ENCODE measurements at regions not wholly inside any gene's neighbourhood (a gene's known extent, or its start where the extent isn't known, plus 50 kb on each side); places are given as distances from the start of the nearest gene placed in this dataset.
"Not testable (repeated sequence)": the region's sequence is repeated elsewhere in the genome, so short reads cannot be mapped to it uniquely, and the experiment has no call there.

DNA sequence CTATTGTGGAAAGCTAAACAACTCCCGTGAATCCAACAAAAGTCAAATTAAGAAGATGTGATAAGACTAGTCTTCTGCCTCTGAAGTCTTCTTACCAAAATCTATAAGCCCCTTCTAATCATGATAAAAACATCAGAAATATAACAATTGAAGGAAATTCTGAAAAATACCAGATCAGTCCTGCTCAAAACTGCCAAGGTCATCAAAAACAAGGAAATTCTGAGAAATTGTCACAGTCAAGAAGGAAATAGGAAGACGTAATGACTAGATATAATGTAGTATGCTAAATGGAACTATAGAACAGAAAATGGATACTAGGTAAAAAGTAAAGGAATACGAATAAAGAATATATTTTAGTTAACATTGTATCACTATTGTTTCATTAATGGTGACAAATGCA lies 314.0 kb downstream of the TMX3 start:
- no peak for TF ChIP-seq JUND (IDR thresholded peaks at IDR 0.05; ENCODE audit: low read depth)
- in situ Hi-C loops (cut with HindIII; ENCODE audit: low pct_unique_long_range_greater_than_20kb, low sequenced_read_pairs) = no loop called here
- DNase-seq (ENCODE audit: low read depth in 1 of 2, low spot score in 1 of 2) = no peak

DNA sequence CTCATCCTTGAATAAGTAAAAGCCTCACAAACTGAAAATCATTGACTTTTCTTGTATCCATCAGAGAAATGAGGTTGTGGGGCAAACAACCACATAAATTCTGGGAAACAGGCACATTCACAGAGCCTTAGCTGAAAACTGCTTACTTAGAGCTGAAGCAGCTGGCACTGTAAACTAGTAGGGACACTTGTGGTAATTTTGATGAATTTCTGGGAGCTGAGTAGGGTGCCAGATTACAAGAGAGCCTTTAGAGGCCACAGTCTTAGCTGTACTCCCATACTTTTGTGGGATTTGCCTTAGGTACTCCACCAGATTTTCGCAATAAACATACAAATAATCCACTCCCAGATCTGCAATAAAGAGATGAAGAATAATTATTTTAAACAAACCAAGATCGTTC lies 315.2 kb downstream of the TMX3 start:
- TF ChIP-seq JUND (IDR thresholded peaks at IDR 0.05; ENCODE audit: low read depth) = no peak
- DNase-seq (ENCODE audit: low read depth in 1 of 2, low spot score in 1 of 2) = no peak
- in situ Hi-C loops (cut with HindIII; ENCODE audit: low pct_unique_long_range_greater_than_20kb, low sequenced_read_pairs) = no loop called here

DNA sequence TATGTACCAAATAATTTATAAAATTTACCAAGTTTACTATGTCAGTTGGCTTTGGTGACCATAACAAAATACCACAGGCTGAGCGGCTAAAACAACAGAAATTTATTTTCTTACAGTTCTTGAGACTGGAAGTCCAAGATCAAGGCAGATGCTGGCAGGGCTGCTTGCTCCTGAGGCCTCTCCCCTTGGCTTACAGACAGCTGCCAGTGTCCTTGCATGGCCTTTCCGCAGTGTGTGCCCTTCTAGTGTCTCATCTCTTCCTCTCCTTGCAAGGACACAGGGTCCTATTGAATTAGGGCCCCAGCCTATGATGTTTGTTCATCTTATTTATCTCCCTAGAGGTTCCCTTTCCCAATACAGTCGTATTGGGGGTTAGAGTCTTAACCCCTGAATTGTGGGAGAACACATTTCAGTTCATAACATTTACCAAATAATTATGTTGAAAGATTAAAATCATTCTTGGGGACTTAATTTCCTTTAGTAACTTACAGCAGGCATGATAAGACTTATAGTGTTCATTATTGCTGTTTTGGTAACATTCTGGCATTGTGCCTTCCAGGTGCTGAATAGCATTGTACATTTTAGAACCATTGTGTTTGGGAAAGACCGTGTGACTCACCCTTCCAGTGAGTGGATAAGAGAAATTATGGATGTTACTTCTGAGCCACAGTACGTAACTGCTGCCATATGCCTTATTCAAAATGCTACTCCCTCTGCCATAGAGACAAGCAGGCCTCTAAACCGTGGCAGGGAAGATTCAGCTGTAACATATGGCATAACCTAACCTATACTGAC lies 317.5 kb downstream of the TMX3 start:
- no peak for TF ChIP-seq JUND (IDR thresholded peaks at IDR 0.05; ENCODE audit: low read depth)
- in situ Hi-C loops (cut with HindIII; ENCODE audit: low pct_unique_long_range_greater_than_20kb, low sequenced_read_pairs) = no loop called here
- DNase-seq (ENCODE audit: low read depth in 1 of 2, low spot score in 1 of 2) = no peak

DNA sequence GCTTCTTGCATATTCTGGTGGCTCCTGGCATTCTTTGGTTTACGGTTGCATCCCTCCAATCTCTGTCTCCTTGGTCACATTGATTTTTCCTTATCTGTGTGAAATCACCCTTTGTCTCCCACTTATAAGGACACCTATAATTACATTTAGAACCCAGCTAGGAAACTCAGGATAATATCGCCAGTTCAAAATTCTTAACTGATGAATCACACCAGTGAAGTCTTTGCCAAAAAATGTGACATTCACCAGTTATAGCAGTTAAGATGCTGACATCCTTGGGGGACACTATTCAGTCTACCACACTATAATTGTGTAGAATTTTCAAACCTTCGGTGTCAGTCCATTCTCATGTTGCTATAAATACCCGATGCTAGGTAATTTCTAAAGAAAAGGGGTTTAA lies 320.2 kb downstream of the TMX3 start:
- no peak for TF ChIP-seq JUND (IDR thresholded peaks at IDR 0.05; ENCODE audit: low read depth)
- no peak for DNase-seq (ENCODE audit: low read depth in 1 of 2, low spot score in 1 of 2)
- in situ Hi-C loops (cut with HindIII; ENCODE audit: low pct_unique_long_range_greater_than_20kb, low sequenced_read_pairs) = no loop called here

DNA sequence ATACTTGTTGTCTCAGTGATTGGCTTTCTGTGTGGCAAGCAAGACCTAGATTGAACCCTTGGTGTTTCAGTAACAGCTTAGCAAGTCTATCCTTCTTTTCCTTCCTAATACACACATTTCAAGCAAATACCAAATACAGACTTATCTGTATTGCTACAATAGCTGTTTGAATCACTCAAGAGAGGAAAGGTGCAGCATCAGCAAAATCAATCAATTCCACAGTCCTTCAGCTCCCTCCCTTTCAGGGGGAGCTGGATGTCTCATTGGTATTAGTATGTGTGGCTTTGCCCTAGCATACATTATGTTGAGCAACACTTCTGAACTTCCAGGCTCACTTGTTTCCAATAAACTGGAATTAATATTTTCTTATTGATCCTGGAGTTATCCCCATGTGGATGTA lies 323.1 kb downstream of the TMX3 start:
- no peak for TF ChIP-seq JUND (IDR thresholded peaks at IDR 0.05; ENCODE audit: low read depth)
- no peak for DNase-seq (ENCODE audit: low read depth in 1 of 2, low spot score in 1 of 2)
- in situ Hi-C loops (cut with HindIII; ENCODE audit: low pct_unique_long_range_greater_than_20kb, low sequenced_read_pairs) = no loop called here

DNA sequence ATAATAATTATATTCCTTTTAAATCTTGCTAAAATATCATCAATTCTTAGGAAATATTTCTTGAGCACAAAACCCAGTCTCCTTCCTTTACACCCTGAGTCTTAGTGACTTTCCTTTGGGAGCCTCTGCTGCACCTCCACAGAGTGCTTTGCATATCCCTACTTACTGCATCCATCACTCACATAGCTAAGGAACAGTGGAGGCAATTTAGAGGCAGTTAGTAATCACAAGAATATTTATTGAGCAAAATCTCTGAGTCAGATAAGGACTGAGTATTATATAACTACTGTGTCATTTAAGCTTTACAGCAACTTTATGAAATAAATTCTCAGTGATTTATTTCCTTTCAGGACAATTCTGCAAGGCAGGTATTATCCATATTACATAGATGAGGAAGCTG lies 327.7 kb downstream of the TMX3 start:
- DNase-seq (ENCODE audit: low read depth in 1 of 2, low spot score in 1 of 2) = no peak
- in situ Hi-C loops (cut with HindIII; ENCODE audit: low pct_unique_long_range_greater_than_20kb, low sequenced_read_pairs) = no loop called here
- no peak for TF ChIP-seq JUND (IDR thresholded peaks at IDR 0.05; ENCODE audit: low read depth)

DNA sequence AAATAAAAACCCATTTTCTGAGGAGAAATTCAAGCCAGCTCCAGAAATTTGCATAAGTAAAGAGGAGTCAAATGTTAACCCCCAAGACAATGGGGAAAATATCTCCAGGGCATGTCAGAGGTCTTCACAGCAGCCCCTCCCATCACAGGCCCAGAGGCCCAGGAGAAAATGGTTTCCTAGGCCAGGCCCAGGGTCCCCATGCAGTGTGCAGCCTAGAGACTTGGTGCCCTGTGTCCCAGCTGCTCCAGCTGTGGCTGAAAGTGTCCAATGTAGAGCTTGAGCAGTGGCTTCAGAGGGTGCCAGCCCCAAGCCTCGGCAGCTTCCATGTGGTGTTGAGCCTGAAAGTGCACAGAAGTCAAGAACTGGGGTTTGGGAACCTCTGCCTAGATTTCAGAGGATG lies 330.9 kb downstream of the TMX3 start:
- in situ Hi-C loops (cut with HindIII; ENCODE audit: low pct_unique_long_range_greater_than_20kb, low sequenced_read_pairs); DNase-seq (ENCODE audit: low read depth in 1 of 2, low spot score in 1 of 2): not testable (repeated sequence)

DNA sequence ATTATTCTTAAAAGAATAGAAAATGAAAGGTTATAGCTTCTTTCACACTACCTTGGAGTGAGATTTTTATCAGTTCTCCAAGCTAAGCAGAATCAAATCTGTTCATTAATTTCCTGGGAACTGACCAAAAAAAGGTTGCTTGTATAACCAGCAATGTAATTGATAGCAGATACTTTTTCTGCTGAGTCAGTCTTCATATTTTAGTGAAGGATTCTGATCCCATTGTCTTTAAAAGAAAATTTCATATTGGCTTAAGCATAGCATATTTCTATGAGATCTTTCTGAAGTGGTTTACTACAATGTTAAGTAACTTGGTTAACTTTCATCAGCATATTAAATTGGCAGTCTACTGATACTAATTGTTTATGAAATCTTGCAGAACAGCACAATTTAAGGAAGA lies 338.0 kb downstream of the TMX3 start:
- TF ChIP-seq JUND (IDR thresholded peaks at IDR 0.05; ENCODE audit: low read depth) = no peak
- no peak for DNase-seq (ENCODE audit: low read depth in 1 of 2, low spot score in 1 of 2)
- in situ Hi-C loops (cut with HindIII; ENCODE audit: low pct_unique_long_range_greater_than_20kb, low sequenced_read_pairs) = no loop called here

DNA sequence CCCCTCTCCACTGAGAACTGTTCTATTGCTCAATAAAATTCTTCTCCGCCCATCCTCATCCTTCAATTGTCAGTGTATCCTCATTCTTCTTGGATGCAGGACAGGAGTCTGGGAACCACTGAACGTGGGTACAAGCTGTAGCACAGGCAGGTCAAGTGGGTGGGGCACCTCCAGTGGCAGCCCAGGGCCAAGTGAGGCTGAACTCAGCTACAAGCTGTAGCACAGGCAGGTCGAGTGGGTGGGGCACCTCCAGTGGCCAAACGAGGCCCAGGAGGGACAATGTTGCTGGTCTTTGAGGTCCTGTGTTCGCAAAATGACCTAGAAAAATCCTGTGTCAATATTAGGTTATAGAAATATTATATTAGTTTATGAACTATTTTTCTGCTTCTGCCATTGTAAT lies 352.0 kb downstream of the TMX3 start:
- no peak for DNase-seq (ENCODE audit: low read depth in 1 of 2, low spot score in 1 of 2)
- no peak for TF ChIP-seq JUND (IDR thresholded peaks at IDR 0.05; ENCODE audit: low read depth)
- in situ Hi-C loops (cut with HindIII; ENCODE audit: low pct_unique_long_range_greater_than_20kb, low sequenced_read_pairs) = no loop called here

DNA sequence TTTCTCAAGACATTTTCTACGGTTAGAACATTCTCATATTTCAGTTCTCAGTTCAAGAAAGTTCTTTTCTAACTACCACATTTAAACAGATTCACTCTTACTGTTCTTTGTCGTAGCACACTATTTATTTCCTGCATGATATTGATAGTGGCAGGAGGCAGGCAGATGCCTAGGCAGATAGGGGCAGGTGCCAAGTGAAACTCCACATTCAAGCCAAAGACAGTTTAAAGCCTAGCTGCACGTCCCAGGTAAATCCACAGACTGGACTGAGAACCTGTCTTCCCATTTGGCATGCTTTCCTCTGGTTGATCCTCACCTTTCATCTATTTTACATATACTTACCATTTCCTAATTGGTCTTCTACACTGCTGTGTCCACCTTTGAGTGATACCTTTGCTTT lies 359.3 kb downstream of the TMX3 start:
- no peak for DNase-seq (ENCODE audit: low read depth in 1 of 2, low spot score in 1 of 2)
- TF ChIP-seq JUND (IDR thresholded peaks at IDR 0.05; ENCODE audit: low read depth) = no peak
- in situ Hi-C loops (cut with HindIII; ENCODE audit: low pct_unique_long_range_greater_than_20kb, low sequenced_read_pairs) = no loop called here

DNA sequence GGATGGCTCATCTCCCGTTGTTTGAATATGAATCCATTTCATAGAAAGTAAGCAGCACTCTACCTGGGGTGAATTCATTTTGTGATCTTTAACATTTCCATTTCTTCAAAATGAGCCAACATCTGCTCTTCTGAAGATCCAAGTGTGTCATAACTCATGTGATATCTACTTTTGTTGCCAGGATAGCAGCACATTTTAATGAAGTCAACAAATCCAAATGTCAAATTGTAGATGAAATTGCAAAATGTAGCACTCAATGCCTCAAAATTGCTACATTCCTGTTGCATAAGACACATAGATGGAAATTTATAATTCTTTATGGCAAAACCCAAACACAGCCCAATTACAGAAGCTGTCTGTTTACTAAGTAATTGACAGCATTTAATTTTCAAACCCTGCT lies 360.7 kb downstream of the TMX3 start:
- no peak for TF ChIP-seq JUND (IDR thresholded peaks at IDR 0.05; ENCODE audit: low read depth)
- in situ Hi-C loops (cut with HindIII; ENCODE audit: low pct_unique_long_range_greater_than_20kb, low sequenced_read_pairs) = no loop called here
- DNase-seq (ENCODE audit: low read depth in 1 of 2, low spot score in 1 of 2) = no peak

DNA sequence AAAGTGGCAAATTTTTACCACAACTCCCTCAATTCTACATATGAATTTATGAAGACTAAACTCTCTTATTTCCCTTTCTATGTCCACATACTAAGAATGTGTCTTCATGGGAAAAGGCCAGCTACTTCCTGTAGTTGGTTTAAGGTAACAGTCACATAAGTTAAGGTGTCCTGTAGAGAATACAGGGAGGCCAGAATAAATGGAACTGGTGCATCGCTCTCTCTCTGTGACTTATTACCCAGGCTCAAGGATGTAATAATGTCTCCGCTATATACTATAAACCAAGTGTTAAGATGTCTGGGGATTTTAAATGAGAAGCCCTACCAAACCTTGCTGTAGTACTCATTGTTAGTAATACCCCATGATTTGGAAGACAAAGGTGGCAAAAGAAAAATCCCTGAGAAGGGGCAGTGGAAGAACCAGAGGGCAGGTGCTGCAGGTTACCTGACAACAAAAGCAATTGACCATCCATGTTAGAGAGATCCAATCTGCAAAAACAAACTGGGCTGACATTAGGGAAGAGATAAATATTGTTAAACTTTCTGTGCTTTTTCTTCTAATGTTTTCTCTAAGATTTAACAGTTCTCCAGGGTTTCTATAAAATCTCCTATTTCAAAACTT lies 372.8 kb downstream of the TMX3 start:
- in situ Hi-C loops (cut with HindIII; ENCODE audit: low pct_unique_long_range_greater_than_20kb, low sequenced_read_pairs) = no loop called here
- TF ChIP-seq JUND (IDR thresholded peaks at IDR 0.05; ENCODE audit: low read depth) = no peak
- DNase-seq (ENCODE audit: low read depth in 1 of 2, low spot score in 1 of 2) = no peak

DNA sequence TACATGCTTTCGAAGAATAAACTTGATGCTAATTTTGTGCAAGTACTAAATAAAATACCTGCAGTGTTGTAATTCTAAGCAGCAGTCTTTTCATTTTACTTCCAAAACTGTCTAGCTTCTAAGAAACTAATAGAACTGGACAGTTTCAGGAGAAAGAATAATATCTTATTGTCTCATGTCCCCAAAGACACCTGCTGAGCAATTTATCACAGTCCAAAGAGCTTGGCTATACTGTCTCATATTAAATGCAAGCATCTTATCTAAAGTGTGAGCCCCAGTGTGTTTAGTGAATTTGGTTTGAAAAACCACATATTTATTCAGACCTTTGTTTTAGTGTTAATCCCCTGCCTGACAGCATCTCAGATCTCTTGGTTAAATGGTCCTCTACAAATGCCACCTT lies 374.3 kb downstream of the TMX3 start:
- TF ChIP-seq JUND (IDR thresholded peaks at IDR 0.05; ENCODE audit: low read depth) = no peak
- in situ Hi-C loops (cut with HindIII; ENCODE audit: low pct_unique_long_range_greater_than_20kb, low sequenced_read_pairs) = no loop called here
- DNase-seq (ENCODE audit: low read depth in 1 of 2, low spot score in 1 of 2) = no peak

DNA sequence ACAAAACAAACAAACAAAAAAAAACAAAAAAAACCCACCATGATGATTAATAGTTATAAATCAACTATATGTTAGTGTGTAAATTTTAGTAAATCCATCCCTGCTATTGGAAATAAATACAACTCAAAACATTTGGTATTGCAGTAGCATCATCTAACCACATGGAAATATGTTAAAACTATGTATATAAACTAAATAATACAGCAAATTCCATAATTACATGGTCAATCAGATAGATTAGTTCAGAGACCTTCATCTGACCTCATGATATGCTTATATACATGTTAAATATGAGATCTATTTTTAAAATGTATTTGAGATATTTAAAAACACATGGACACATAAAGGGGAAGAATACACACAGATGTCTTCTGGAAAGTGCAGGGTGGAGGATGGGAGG lies 384.2 kb downstream of the TMX3 start:
- DNase-seq (ENCODE audit: low read depth in 1 of 2, low spot score in 1 of 2) = no peak
- in situ Hi-C loops (cut with HindIII; ENCODE audit: low pct_unique_long_range_greater_than_20kb, low sequenced_read_pairs) = no loop called here
- no peak for TF ChIP-seq JUND (IDR thresholded peaks at IDR 0.05; ENCODE audit: low read depth)
